Dermis blood vessel endothelial cell (primary cell): ENCODE measurements at regions not wholly inside any gene's neighbourhood (a gene's known extent, or its start where the extent isn't known, plus 50 kb on each side); places are given as distances from the start of the nearest gene placed in this dataset.

Source experiments
- DNase-seq: peaks from one replicate; pipeline ENCODE4 v3.0.0; 2010

GRCh38 chr3:180829409-180830405, 82.8 kb upstream of the FXR1 start:
- DNase-seq = no peak

- DNase-seq = no peak
Measured at GRCh38 chr3:180835501-180835900, 77.0 kb upstream of the FXR1 start.

- DNase-seq = no peak
Measured at GRCh38 chr3:180836766-180837165, 75.7 kb upstream of the FXR1 start.

DNA sequence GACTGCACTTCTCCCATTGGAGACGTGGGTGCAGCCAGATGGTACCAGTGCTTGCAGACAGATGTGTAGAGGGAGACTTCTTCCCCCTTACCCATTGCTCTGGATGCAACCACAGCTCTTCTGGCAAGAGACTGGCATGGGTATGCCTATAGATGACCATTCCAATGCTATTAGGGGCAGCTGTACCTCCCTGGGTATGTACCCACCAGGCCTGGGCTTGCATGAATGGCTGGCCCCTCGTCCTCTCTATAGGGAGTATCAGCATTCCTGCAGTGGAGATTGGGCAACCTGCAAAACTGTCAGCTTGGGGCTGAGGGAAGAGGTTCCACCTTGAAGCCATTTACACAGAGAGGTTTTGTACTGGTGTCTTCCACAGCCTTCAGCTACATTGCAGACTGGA, 57.6 kb upstream of the FXR1 start:
- DNase-seq = no peak

- DNase-seq = peak; percentile 39
Measured at GRCh38 chr3:180855364-180855763, 57.1 kb upstream of the FXR1 start.

DNA sequence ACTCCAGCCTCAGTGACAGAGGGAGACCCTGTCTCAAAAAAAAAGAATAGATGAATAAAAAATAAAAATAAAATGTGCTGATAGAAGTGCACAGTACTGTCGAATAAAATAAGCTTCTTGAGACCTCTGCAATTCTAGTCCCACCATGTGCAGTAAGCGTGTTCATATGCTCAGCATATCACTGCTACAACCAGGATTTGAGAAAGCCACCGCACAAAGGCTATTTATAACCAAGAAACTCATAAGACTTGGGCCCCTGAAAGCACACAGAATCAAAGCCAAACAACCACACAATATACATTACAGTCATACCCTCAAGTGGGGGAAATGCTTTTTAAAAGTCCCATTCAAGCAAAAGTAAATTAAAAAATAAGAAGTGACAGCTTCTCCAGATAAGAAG, 56.5 kb upstream of the FXR1 start:
- no peak for DNase-seq

DNA sequence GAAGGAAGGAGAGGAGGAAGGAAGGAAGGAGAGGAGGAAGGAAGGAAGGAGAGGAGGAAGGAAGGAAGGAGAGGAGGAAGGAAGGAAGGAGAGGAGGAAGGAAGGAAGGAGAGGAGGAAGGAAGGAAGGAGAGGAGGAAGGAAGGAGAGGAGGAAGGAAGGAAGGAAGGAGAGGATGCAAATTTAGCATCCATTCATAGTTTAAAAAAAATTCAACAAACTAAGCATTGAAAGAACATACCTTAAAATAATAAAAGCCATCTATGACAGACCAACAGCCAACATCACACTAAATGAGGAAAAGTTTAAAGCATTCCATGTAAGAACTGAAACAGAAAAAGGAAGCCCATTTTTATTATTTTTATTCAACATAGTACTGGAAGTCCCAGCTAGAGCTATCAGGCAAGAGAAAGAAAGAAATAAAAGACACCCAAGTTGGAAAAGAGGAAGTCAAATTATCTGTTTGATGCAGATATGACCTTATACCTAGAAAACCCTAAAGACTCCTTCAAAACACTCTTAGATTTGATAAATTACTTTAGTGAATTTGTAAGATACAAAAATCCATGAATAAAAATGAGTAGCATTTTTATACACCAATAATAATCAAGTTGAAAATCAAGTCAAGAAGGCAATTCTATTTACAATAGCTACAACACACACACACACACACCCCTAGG, 52.2 kb upstream of the FXR1 start:
- no peak for DNase-seq
